Testis (tissue), 2 donors: ENCODE measurements at regions not wholly inside any gene's neighbourhood (a gene's known extent, or its start where the extent isn't known, plus 50 kb on each side); places are given as distances from the start of the nearest gene placed in this dataset.

Source experiments
- DNase-seq: peaks from one replicate; pipeline ENCODE4 v3.0.0-alpha.2; 2019
- H3K27ac ChIP-seq, 2 donors: fragments of 200-600 bp; sonication (generic); one replicate each; pipeline ENCODE4 v1.5.1; 2019
- H3K27me3 ChIP-seq: fragments of 200-600 bp; sonication (generic); one replicate; pipeline ENCODE4 v1.5.1; 2019
- H3K36me3 ChIP-seq: fragments of 200-600 bp; sonication (generic); one replicate; pipeline ENCODE4 v1.5.1; 2017; ENCODE audit warnings: low read depth; ENCODE audit errors: missing control alignments
- H3K4me1 ChIP-seq: fragments of 200-600 bp; sonication (generic); one replicate; pipeline ENCODE4 v1.5.1; 2019
- H3K4me3 ChIP-seq, 2 donors: fragments of 200-600 bp; sonication (generic); one replicate each; pipeline ENCODE4 v1.5.1; 2017 to 2019
- H3K9me3 ChIP-seq: fragments of 200-600 bp; sonication (generic); one replicate; pipeline ENCODE4 v1.5.1; 2017
- CTCF ChIP-seq, 3 experiments: fragments of 450-650 bp in 2 of 3; fragments of 200-600 bp in 1 of 3; sonication (generic) in 1 of 3; IDR thresholded peaks; one replicate each; pipeline ENCODE4 v1.5.1; 2016 to 2019; ENCODE audit warnings: antibody characterized with exemption in 3 of 3, mild to moderate bottlenecking in 2 of 3, moderate library complexity in 1 of 3
- POLR2A ChIP-seq: fragments of 450-650 bp; IDR thresholded peaks from one replicate; pipeline ENCODE4 v1.6.1; 2017; ENCODE audit warnings: antibody characterized with exemption, mild to moderate bottlenecking, moderate library complexity
- WGBS, 2 donors: methylation state at CpG; one replicate each; pipeline ENCODE4 v1.1.5; 2018; 5-methylcytosine and 5-hydroxymethylcytosine counted together
- intact Hi-C: fragments of 100-400 bp; cut with DNase I; formaldehyde crosslinking; loops from one replicate; pipeline ENCODE4 v1.15.1; 2023; ENCODE audit warnings: low total_unique reads

GRCh38 chr2:38441346-38441745, 64.3 kb upstream of the ATL2 start:
- no peak overlapping the region for H3K27ac ChIP-seq
- H3K4me1 ChIP-seq, result peaks cover 8% of the 10 kb centered on the region
- no peak for DNase-seq

GRCh38 chr2:38440655-38441054, 63.6 kb upstream of the ATL2 start:
- Histone ChIP-seq H3K4me1 (peaks cover 8% of the 10 kb centered on the region), H3K36me3 (no peaks in the 10 kb centered on the region), H3K27ac (no peak overlapping the region), H3K9me3 (no peaks in the 10 kb centered on the region), H3K4me3 (no peak overlapping the region), H3K27me3 (no peaks in the 10 kb centered on the region)
- 54 to 61% methylated on average over 5 of the region's 5 CpGs for WGBS, 2 donors
- DNase-seq, result no peak
- TF ChIP-seq CTCF (IDR thresholded peaks at IDR 0.05), result no peak
- no peak for TF ChIP-seq POLR2A
- intact Hi-C loops, result no loop called here

More at GRCh38 chr2:38441346-38441745, 64.3 kb upstream of the ATL2 start:
- no peak for TF ChIP-seq CTCF (IDR thresholded peaks at IDR 0.05)
- no peak for TF ChIP-seq POLR2A
- H3K27me3 ChIP-seq, result no peaks in the 10 kb centered on the region
- 81 to 87% methylated on average over 7 of the region's 7 CpGs for WGBS, 2 donors
- intact Hi-C loops, result no loop called here
- H3K9me3 ChIP-seq, result no peaks in the 10 kb centered on the region
- H3K36me3 ChIP-seq, result no peaks in the 10 kb centered on the region
- H3K4me3 ChIP-seq, result no peak overlapping the region

- H3K4me3 ChIP-seq, result no peak overlapping the region
- H3K27ac ChIP-seq, result no peak overlapping the region
- 45 to 60% methylated on average over 3 of the region's 3 CpGs for WGBS, 2 donors
- no peak for DNase-seq
- TF ChIP-seq POLR2A (no peak), CTCF (IDR thresholded peaks at IDR 0.05) (no peak)
- peaks cover 8% of the 10 kb centered on the region for H3K4me1 ChIP-seq
- H3K9me3 ChIP-seq, result no peaks in the 10 kb centered on the region
- intact Hi-C loops, result no loop called here
- no peaks in the 10 kb centered on the region for H3K36me3 ChIP-seq
- H3K27me3 ChIP-seq, result no peaks in the 10 kb centered on the region
Measured at GRCh38 chr2:38439863-38440262, 62.8 kb upstream of the ATL2 start.

GRCh38 chr2:38438883-38439612, 62.0 kb upstream of the ATL2 start:
- WGBS, 2 donors, result 73 to 89% methylated on average over 2 of the region's 2 CpGs
- TF ChIP-seq POLR2A (no peak), CTCF (IDR thresholded peaks at IDR 0.05) (no peak)
- no peaks in the 10 kb centered on the region for H3K9me3 ChIP-seq
- H3K36me3 ChIP-seq, result no peaks in the 10 kb centered on the region
- no peaks in the 10 kb centered on the region for H3K27me3 ChIP-seq
- no peak overlapping the region for H3K27ac ChIP-seq
- H3K4me3 ChIP-seq, result no peak overlapping the region
- DNase-seq, result no peak
- peaks cover 8% of the 10 kb centered on the region for H3K4me1 ChIP-seq
- intact Hi-C loops, result no loop called here
